GM23338 (cell line): ENCODE measurements at regions not wholly inside any gene's neighbourhood (a gene's known extent, or its start where the extent isn't known, plus 50 kb on each side); places are given as distances from the start of the nearest gene placed in this dataset.

Source experiments
- ATAC-seq: fragments of 200-7000 bp; cut with Tn5 transposase; 3 replicates; pipeline ENCODE4 v1.9.1; 2020
- DNase-seq: peaks from one replicate; pipeline ENCODE4 v3.0.0-alpha.2; 2015; ENCODE audit warnings: low spot score
- H2AFZ ChIP-seq: fragments of 200-600 bp; sonication (generic); 2 replicates; pipeline ENCODE4 v1.8.0; 2016; ENCODE audit warnings: antibody characterized with exemption, mild to moderate bottlenecking, moderate library complexity
- H3F3A ChIP-seq: fragments of 200-600 bp; sonication (generic); replicated peaks from 2 replicates; pipeline ENCODE4 v1.8.0; 2017; ENCODE audit warnings: antibody characterized with exemption, mixed run types, low read depth
- H3K27ac ChIP-seq: fragments of 200-600 bp; sonication (generic); 2 replicates; pipeline ENCODE4 v1.6.1; 2016; ENCODE audit warnings: low read depth
- H3K27me3 ChIP-seq: fragments of 200-600 bp; sonication (generic); 2 replicates; pipeline ENCODE4 v1.8.0; 2016; ENCODE audit warnings: mild to moderate bottlenecking, mixed run types, moderate library complexity; ENCODE audit not compliant: insufficient read depth
- H3K36me3 ChIP-seq: fragments of 200-600 bp; sonication (generic); 2 replicates; pipeline ENCODE4 v1.8.0; 2016; ENCODE audit warnings: mild to moderate bottlenecking; ENCODE audit not compliant: insufficient read depth
- H3K4me1 ChIP-seq: fragments of 200-600 bp; sonication (generic); 2 replicates; pipeline ENCODE4 v1.8.0; 2016; ENCODE audit warnings: mild to moderate bottlenecking, moderate library complexity; ENCODE audit not compliant: insufficient read depth
- H3K4me2 ChIP-seq: fragments of 200-600 bp; sonication (generic); 2 replicates; pipeline ENCODE4 v1.7.1; 2017; ENCODE audit warnings: mixed run types
- H3K4me3 ChIP-seq: fragments of 200-600 bp; sonication (generic); 2 replicates; pipeline ENCODE4 v1.6.1; 2016; ENCODE audit warnings: mixed run types
- H3K79me2 ChIP-seq: fragments of 200-600 bp; sonication (generic); replicated peaks from 2 replicates; pipeline ENCODE4 v1.8.0; 2017; ENCODE audit warnings: mild to moderate bottlenecking; ENCODE audit not compliant: insufficient read depth
- H3K9me2 ChIP-seq: fragments of 200-600 bp; sonication (generic); 2 replicates; pipeline ENCODE4 v1.8.0; 2017; ENCODE audit not compliant: insufficient read depth
- H4K20me1 ChIP-seq: fragments of 200-600 bp; sonication (generic); replicated peaks from 2 replicates; pipeline ENCODE4 v1.8.0; 2017; ENCODE audit warnings: mild to moderate bottlenecking; ENCODE audit not compliant: insufficient read depth
- H3K27ac Mint-ChIP-seq: 2 replicates; pipeline ENCODE4 v1.8.0; 2020; ENCODE audit warnings: inconsistent platforms, mild to moderate bottlenecking, moderate library complexity, mixed read lengths
- H3K27me3 Mint-ChIP-seq: 3 replicates; pipeline ENCODE4 v1.8.0; 2022; ENCODE audit warnings: low read depth, mild to moderate bottlenecking, moderate library complexity, mixed read lengths, inconsistent platforms; ENCODE audit not compliant: insufficient read depth, poor library complexity
- H3K36me3 Mint-ChIP-seq: 3 replicates; pipeline ENCODE4 v1.8.0; 2021; ENCODE audit warnings: low read depth, mild to moderate bottlenecking, inconsistent platforms, moderate library complexity, mixed read lengths
- H3K4me1 Mint-ChIP-seq: 3 replicates; pipeline ENCODE4 v1.8.0; 2020; ENCODE audit warnings: mild to moderate bottlenecking, inconsistent platforms, mixed read lengths
- H3K4me3 Mint-ChIP-seq: 3 replicates; pipeline ENCODE4 v1.8.0; 2021; ENCODE audit warnings: moderate library complexity, mild to moderate bottlenecking, inconsistent platforms, mixed read lengths
- H3K9me3 Mint-ChIP-seq: 3 replicates; pipeline ENCODE4 v1.8.0; 2020; ENCODE audit warnings: moderate library complexity, mild to moderate bottlenecking, inconsistent platforms, mixed read lengths
- CREB1 ChIP-seq: fragments of 250-450 bp; sonication (Bioruptor Pico); IDR thresholded peaks from 2 replicates; pipeline ENCODE4 v1.5.0; 2020; ENCODE audit warnings: low read depth, mild to moderate bottlenecking, moderate library complexity
- EZH2 ChIP-seq: fragments of 200-600 bp; sonication (generic); IDR thresholded peaks from one replicate; pipeline ENCODE4 v1.8.0; 2017; ENCODE audit warnings: antibody characterized with exemption, mild to moderate bottlenecking, low read depth; ENCODE audit not compliant: unreplicated experiment
- EZH2phosphoT487 ChIP-seq: fragments of 200-600 bp; sonication (generic); IDR thresholded peaks from one replicate; pipeline ENCODE4 v1.8.1; 2018; ENCODE audit warnings: antibody characterized with exemption; ENCODE audit not compliant: unreplicated experiment
- JUNB ChIP-seq: IDR thresholded peaks from one replicate; pipeline ENCODE4 v1.6.1; 2016; ENCODE audit warnings: antibody characterized with exemption; ENCODE audit not compliant: unreplicated experiment
- NANOG ChIP-seq: IDR thresholded peaks from 2 replicates; pipeline ENCODE4 v1.6.1; 2016; ENCODE audit warnings: antibody characterized with exemption, borderline replicate concordance
- POLR2AphosphoS5 ChIP-seq: IDR thresholded peaks from 2 replicates; pipeline ENCODE4 v1.6.1; 2016; ENCODE audit warnings: antibody characterized with exemption, low read depth
- STAT1 ChIP-seq: IDR thresholded peaks from one replicate; pipeline ENCODE4 v1.6.1; 2016; ENCODE audit warnings: antibody characterized with exemption; ENCODE audit not compliant: unreplicated experiment
- ZNF114 ChIP-seq: fragments of 250-450 bp; sonication (Bioruptor Pico); IDR thresholded peaks from 2 replicates; pipeline ENCODE4 v1.5.0; 2020; ENCODE audit warnings: mild to moderate bottlenecking, moderate library complexity
- ZNF331 ChIP-seq: fragments of 250-450 bp; sonication (Bioruptor Pico); IDR thresholded peaks from 2 replicates; pipeline ENCODE4 v1.5.0; 2020; ENCODE audit warnings: low read depth, mild to moderate bottlenecking, moderate library complexity
- TF ChIP-seq, protein P1 (sequence below): IDR thresholded peaks from 2 replicates; pipeline ENCODE4 v1.6.1; 2016; ENCODE audit warnings: antibody characterized with exemption
- TF ChIP-seq, protein P2 (sequence below): IDR thresholded peaks from one replicate; pipeline ENCODE4 v1.6.1; 2018; ENCODE audit warnings: antibody characterized with exemption; ENCODE audit not compliant: unreplicated experiment
- TF ChIP-seq, protein P3 (sequence below): fragments of 250-450 bp; sonication (Bioruptor Pico); IDR thresholded peaks from 2 replicates; pipeline ENCODE4 v1.5.0; 2020; ENCODE audit warnings: mild to moderate bottlenecking, moderate library complexity
- TF ChIP-seq, protein P4 (sequence below), 2 experiments: fragments of 200-600 bp in 1 of 2; sonication (generic) in 1 of 2; conservative IDR thresholded peaks; 2 replicates each; pipeline versions ENCODE4 v1.5.1 to v1.6.1; 2016 to 2017; ENCODE audit warnings: antibody characterized with exemption in 2 of 2, low read depth in 2 of 2, mild to moderate bottlenecking in 2 of 2, moderate library complexity in 1 of 2

DNA sequence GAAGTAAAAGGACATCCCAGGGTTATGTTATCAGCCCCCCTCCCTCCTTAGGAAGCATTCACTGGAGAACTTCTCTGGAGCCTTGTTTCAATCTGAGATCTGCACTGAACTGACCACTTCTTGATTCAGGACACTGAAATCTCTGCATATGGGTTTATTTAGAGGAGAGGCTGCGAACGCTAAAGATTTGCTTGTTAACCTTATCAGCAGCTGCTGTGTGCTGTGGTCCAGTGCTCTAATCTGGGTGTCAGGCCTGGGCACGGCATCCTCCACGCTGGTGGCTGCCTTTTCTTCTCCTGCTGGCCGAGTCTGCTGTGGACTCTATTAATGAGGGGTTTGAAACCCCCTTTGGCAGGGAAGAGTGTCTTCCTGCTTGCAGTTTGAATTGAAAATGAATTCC lies 1094.7 kb upstream of the TENM3 start:
- no peak overlapping the region for H3K4me2 ChIP-seq
- H3K4me1 ChIP-seq, result no peaks in the 10 kb centered on the region
- TF ChIP-seq EZH2phosphoT487 (no peak), ZNF331 (CRISPR knock-in tag) (no peak), NANOG (no peak), EZH2 (no peak), ZNF114 (CRISPR knock-in tag) (no peak), JUNB (no peak), CREB1 (CRISPR knock-in tag) (no peak), POLR2AphosphoS5 (no peak), STAT1 (no peak)
- TF ChIP-seq, protein P1, sequence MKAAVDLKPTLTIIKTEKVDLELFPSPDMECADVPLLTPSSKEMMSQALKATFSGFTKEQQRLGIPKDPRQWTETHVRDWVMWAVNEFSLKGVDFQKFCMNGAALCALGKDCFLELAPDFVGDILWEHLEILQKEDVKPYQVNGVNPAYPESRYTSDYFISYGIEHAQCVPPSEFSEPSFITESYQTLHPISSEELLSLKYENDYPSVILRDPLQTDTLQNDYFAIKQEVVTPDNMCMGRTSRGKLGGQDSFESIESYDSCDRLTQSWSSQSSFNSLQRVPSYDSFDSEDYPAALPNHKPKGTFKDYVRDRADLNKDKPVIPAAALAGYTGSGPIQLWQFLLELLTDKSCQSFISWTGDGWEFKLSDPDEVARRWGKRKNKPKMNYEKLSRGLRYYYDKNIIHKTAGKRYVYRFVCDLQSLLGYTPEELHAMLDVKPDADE, result no peak
- TF ChIP-seq, protein P2, sequence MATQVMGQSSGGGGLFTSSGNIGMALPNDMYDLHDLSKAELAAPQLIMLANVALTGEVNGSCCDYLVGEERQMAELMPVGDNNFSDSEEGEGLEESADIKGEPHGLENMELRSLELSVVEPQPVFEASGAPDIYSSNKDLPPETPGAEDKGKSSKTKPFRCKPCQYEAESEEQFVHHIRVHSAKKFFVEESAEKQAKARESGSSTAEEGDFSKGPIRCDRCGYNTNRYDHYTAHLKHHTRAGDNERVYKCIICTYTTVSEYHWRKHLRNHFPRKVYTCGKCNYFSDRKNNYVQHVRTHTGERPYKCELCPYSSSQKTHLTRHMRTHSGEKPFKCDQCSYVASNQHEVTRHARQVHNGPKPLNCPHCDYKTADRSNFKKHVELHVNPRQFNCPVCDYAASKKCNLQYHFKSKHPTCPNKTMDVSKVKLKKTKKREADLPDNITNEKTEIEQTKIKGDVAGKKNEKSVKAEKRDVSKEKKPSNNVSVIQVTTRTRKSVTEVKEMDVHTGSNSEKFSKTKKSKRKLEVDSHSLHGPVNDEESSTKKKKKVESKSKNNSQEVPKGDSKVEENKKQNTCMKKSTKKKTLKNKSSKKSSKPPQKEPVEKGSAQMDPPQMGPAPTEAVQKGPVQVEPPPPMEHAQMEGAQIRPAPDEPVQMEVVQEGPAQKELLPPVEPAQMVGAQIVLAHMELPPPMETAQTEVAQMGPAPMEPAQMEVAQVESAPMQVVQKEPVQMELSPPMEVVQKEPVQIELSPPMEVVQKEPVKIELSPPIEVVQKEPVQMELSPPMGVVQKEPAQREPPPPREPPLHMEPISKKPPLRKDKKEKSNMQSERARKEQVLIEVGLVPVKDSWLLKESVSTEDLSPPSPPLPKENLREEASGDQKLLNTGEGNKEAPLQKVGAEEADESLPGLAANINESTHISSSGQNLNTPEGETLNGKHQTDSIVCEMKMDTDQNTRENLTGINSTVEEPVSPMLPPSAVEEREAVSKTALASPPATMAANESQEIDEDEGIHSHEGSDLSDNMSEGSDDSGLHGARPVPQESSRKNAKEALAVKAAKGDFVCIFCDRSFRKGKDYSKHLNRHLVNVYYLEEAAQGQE, result no peak
- TF ChIP-seq, protein P3, sequence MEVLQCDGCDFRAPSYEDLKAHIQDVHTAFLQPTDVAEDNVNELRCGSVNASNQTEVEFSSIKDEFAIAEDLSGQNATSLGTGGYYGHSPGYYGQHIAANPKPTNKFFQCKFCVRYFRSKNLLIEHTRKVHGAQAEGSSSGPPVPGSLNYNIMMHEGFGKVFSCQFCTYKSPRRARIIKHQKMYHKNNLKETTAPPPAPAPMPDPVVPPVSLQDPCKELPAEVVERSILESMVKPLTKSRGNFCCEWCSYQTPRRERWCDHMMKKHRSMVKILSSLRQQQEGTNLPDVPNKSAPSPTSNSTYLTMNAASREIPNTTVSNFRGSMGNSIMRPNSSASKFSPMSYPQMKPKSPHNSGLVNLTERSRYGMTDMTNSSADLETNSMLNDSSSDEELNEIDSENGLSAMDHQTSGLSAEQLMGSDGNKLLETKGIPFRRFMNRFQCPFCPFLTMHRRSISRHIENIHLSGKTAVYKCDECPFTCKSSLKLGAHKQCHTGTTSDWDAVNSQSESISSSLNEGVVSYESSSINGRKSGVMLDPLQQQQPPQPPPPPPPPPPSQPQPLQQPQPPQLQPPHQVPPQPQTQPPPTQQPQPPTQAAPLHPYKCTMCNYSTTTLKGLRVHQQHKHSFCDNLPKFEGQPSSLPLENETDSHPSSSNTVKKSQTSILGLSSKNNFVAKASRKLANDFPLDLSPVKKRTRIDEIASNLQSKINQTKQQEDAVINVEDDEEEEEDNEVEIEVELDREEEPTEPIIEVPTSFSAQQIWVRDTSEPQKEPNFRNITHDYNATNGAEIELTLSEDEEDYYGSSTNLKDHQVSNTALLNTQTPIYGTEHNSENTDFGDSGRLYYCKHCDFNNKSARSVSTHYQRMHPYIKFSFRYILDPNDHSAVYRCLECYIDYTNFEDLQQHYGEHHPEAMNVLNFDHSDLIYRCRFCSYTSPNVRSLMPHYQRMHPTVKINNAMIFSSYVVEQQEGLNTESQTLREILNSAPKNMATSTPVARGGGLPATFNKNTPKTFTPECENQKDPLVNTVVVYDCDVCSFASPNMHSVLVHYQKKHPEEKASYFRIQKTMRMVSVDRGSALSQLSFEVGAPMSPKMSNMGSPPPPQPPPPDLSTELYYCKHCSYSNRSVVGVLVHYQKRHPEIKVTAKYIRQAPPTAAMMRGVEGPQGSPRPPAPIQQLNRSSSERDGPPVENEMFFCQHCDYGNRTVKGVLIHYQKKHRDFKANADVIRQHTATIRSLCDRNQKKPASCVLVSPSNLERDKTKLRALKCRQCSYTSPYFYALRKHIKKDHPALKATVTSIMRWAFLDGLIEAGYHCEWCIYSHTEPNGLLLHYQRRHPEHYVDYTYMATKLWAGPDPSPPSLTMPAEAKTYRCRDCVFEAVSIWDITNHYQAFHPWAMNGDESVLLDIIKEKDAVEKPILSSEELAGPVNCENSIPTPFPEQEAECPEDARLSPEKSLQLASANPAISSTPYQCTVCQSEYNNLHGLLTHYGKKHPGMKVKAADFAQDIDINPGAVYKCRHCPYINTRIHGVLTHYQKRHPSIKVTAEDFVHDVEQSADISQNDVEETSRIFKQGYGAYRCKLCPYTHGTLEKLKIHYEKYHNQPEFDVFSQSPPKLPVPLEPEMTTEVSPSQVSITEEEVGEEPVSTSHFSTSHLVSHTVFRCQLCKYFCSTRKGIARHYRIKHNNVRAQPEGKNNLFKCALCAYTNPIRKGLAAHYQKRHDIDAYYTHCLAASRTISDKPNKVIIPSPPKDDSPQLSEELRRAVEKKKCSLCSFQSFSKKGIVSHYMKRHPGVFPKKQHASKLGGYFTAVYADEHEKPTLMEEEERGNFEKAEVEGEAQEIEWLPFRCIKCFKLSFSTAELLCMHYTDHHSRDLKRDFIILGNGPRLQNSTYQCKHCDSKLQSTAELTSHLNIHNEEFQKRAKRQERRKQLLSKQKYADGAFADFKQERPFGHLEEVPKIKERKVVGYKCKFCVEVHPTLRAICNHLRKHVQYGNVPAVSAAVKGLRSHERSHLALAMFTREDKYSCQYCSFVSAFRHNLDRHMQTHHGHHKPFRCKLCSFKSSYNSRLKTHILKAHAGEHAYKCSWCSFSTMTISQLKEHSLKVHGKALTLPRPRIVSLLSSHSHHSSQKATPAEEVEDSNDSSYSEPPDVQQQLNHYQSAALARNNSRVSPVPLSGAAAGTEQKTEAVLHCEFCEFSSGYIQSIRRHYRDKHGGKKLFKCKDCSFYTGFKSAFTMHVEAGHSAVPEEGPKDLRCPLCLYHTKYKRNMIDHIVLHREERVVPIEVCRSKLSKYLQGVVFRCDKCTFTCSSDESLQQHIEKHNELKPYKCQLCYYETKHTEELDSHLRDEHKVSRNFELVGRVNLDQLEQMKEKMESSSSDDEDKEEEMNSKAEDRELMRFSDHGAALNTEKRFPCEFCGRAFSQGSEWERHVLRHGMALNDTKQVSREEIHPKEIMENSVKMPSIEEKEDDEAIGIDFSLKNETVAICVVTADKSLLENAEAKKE (CRISPR knock-in tag), result no peak
- TF ChIP-seq, protein P4, sequence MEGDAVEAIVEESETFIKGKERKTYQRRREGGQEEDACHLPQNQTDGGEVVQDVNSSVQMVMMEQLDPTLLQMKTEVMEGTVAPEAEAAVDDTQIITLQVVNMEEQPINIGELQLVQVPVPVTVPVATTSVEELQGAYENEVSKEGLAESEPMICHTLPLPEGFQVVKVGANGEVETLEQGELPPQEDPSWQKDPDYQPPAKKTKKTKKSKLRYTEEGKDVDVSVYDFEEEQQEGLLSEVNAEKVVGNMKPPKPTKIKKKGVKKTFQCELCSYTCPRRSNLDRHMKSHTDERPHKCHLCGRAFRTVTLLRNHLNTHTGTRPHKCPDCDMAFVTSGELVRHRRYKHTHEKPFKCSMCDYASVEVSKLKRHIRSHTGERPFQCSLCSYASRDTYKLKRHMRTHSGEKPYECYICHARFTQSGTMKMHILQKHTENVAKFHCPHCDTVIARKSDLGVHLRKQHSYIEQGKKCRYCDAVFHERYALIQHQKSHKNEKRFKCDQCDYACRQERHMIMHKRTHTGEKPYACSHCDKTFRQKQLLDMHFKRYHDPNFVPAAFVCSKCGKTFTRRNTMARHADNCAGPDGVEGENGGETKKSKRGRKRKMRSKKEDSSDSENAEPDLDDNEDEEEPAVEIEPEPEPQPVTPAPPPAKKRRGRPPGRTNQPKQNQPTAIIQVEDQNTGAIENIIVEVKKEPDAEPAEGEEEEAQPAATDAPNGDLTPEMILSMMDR (conservative IDR thresholded peaks at IDR 0.05; ENCODE audit: low read depth in 2 of 2), result no peak
- no peak overlapping the region for H2AFZ ChIP-seq
- no peaks in the 10 kb centered on the region for H3K9me2 ChIP-seq
- no peak overlapping the region for H3K27ac Mint-ChIP-seq
- H4K20me1 ChIP-seq, result no peaks in the 10 kb centered on the region
- H3K27me3 ChIP-seq, result no peaks in the 10 kb centered on the region
- no peaks in the 10 kb centered on the region for H3K4me1 Mint-ChIP-seq
- no peaks in the 10 kb centered on the region for H3K9me3 Mint-ChIP-seq
- H3K27ac ChIP-seq, result no peak overlapping the region
- H3K79me2 ChIP-seq, result no peaks in the 10 kb centered on the region
- DNase-seq (no peak), ATAC-seq (no peak)
- H3K36me3 Mint-ChIP-seq, result no peaks in the 10 kb centered on the region
- no peak overlapping the region for H3K4me3 ChIP-seq
- no peaks in the 10 kb centered on the region for H3K36me3 ChIP-seq
- H3K27me3 Mint-ChIP-seq, result no peaks in the 10 kb centered on the region
- H3F3A ChIP-seq, result no peaks in the 10 kb centered on the region
- no peak overlapping the region for H3K4me3 Mint-ChIP-seq
